K562 (cell line): ENCODE measurements at regions not wholly inside any gene's neighbourhood (a gene's known extent, or its start where the extent isn't known, plus 50 kb on each side); places are given as distances from the start of the nearest gene placed in this dataset.

Experiments
- ATAC-seq: fragments of 200-7000 bp; cut with Tn5 transposase; 3 replicates; pipeline ENCODE4 v1.9.1; 2020; ENCODE audit warnings: moderate library complexity
- BruUV-seq: library from RNA; stranded (reverse); fragments of 400-500 nt; replicated peaks from 2 replicates; lab custom pipeline; 2021; lab: Mats Ljungman, UMichigan
- CTCF ChIA-PET: fragments of 300-600 bp; formaldehyde crosslinking; extraction: SDS; loops from one replicate; lab custom pipeline; 2021; ENCODE audit warnings: low intra/inter-chr PET ratio; lab: Yijun Ruan, JAX
- POLR2A ChIA-PET: fragments of 300-600, 350-650 bp; sonication (Branson Sonifier 250); formaldehyde crosslinking; extraction: SDS; loops from one replicate; lab custom pipeline; 2021; ENCODE audit warnings: antibody characterized with exemption, inconsistent platforms; lab: Yijun Ruan, JAX
- DNase-seq, 4 experiments: peaks; one replicate each; pipeline versions ENCODE4 v3.0.0 to v3.0.0-alpha.2; 2011 to 2018; ENCODE audit warnings: low spot score in 3 of 4, mixed read lengths in 3 of 4; ENCODE audit errors: extremely low read depth in 1 of 4
- FAIRE-seq: peaks from 2 replicates; lab custom pipeline; 2011; peaks lifted over from hg19 to GRCh38; lab: Jason Lieb, UNC
- H2AFZ ChIP-seq: 2 replicates; pipeline ENCODE4 v1.6.0; 2011; ENCODE audit warnings: low read depth, low read length, control low read depth, inconsistent platforms
- H3K27ac ChIP-seq: fragments of 200-600 bp; 3 replicates; pipeline ENCODE4 v1.8.0; 2011; ENCODE audit warnings: low read depth, mild to moderate bottlenecking, control low read depth, inconsistent platforms, low read length, moderate library complexity, mixed read lengths; ENCODE audit errors: extremely low read depth
- H3K27me3 ChIP-seq, 2 experiments: fragments of 300-600 bp in 1 of 2; 2 replicates in 1 of 2; 3 replicates in 1 of 2; pipeline versions ENCODE4 v1.6.0 to v1.8.0; 2011; ENCODE audit warnings: inconsistent platforms in 2 of 2, low read length in 2 of 2, mild to moderate bottlenecking in 1 of 2, mixed read lengths in 1 of 2, moderate library complexity in 1 of 2; ENCODE audit not compliant: control insufficient read depth in 2 of 2, insufficient read depth in 2 of 2
- H3K36me3 ChIP-seq: fragments of 300-600 bp; 3 replicates; pipeline ENCODE4 v1.8.0; 2011; ENCODE audit warnings: mild to moderate bottlenecking, low read length, inconsistent platforms; ENCODE audit not compliant: control insufficient read depth, insufficient read depth
- H3K4me1 ChIP-seq, 2 experiments: fragments of 200-600 bp in 1 of 2; replicated peaks in 1 of 2; 2 replicates in 1 of 2; 3 replicates in 1 of 2; pipeline versions ENCODE4 v1.5.1 to v1.8.0; 2011; ENCODE audit warnings: inconsistent platforms in 2 of 2, low read length in 2 of 2, mild to moderate bottlenecking in 1 of 2, mixed read lengths in 1 of 2, moderate library complexity in 1 of 2; ENCODE audit not compliant: control insufficient read depth in 2 of 2, insufficient read depth in 2 of 2
- H3K4me2 ChIP-seq: 2 replicates; pipeline ENCODE4 v1.6.1; 2011; ENCODE audit warnings: low read length, control low read depth, inconsistent platforms, mixed read lengths; ENCODE audit not compliant: insufficient read depth
- H3K4me3 ChIP-seq: fragments of 200-600 bp; sonication (generic), shearing (Covaris generic); 2 replicates; pipeline ENCODE4 v1.5.1; 2016; ENCODE audit warnings: control low read depth, inconsistent platforms
- H3K79me2 ChIP-seq: fragments of 200-600 bp; 3 replicates; pipeline ENCODE4 v1.8.0; 2011; ENCODE audit warnings: low read length, inconsistent platforms; ENCODE audit not compliant: control insufficient read depth, insufficient read depth
- H3K9ac ChIP-seq, 2 experiments: 2 replicates each; pipeline versions ENCODE4 v1.6.0 to v1.6.1; 2011; ENCODE audit warnings: low read depth in 2 of 2, low read length in 2 of 2, control low read depth in 1 of 2, inconsistent platforms in 1 of 2, mild to moderate bottlenecking in 1 of 2, mixed read lengths in 1 of 2; ENCODE audit not compliant: insufficient read depth in 1 of 2
- H3K9me1 ChIP-seq: one replicate; pipeline ENCODE4 v1.6.0; 2011; ENCODE audit warnings: inconsistent platforms, mild to moderate bottlenecking, low read length, moderate library complexity; ENCODE audit not compliant: control insufficient read depth, insufficient read depth
- H3K9me3 ChIP-seq: replicated peaks from 2 replicates; pipeline ENCODE4 v1.5.1; 2011; ENCODE audit warnings: low read depth, low read length, inconsistent platforms; ENCODE audit not compliant: control insufficient read depth, insufficient read depth
- H4K20me1 ChIP-seq: replicated peaks from 2 replicates; pipeline ENCODE4 v1.6.1; 2011; ENCODE audit warnings: low read length, inconsistent platforms, mixed read lengths; ENCODE audit not compliant: control insufficient read depth, insufficient read depth
- ESRRA ChIP-seq: fragments of 450-650 bp; IDR thresholded peaks from 2 replicates; pipeline ENCODE4 v1.6.1; 2014; ENCODE audit warnings: low read depth, mild to moderate bottlenecking, moderate library complexity, borderline replicate concordance
- ETV6 ChIP-seq, 3 experiments: fragments of 150-350 bp in 1 of 3; sonication (generic) in 1 of 3; formaldehyde crosslinking in 1 of 3; IDR thresholded peaks; 2 replicates each; pipeline versions ENCODE4 v1.6.1 to v1.8.0; 2014 to 2022; ENCODE audit warnings: borderline replicate concordance in 2 of 3, low read depth in 2 of 3, antibody characterized with exemption in 1 of 3, low read length in 1 of 3, mild to moderate bottlenecking in 1 of 3, missing genetic modification reagents in 1 of 3
- KHSRP ChIP-seq: fragments of 450-650 bp; IDR thresholded peaks from 2 replicates; pipeline ENCODE4 v1.6.1; 2017
- KLF1 ChIP-seq: fragments of 450-650 bp; IDR thresholded peaks from 2 replicates; pipeline ENCODE4 v1.6.1; 2016; ENCODE audit warnings: missing genetic modification characterization, missing compliant biosample characterization
- MYBL2 ChIP-seq, 2 experiments: fragments of 450-650 bp in 1 of 2; sonication (generic) in 1 of 2; formaldehyde crosslinking in 1 of 2; IDR thresholded peaks; 2 replicates each; pipeline versions ENCODE4 v1.6.1 to v1.8.1; 2017 to 2022; ENCODE audit warnings: borderline replicate concordance in 1 of 2, inconsistent platforms in 1 of 2, low read depth in 1 of 2, mild to moderate bottlenecking in 1 of 2, missing genetic modification reagents in 1 of 2, moderate library complexity in 1 of 2
- PKNOX1 ChIP-seq: fragments of 450-650 bp; IDR thresholded peaks from 2 replicates; pipeline ENCODE4 v1.6.1; 2016
- SAFB2 ChIP-seq: fragments of 200-400 bp; formaldehyde crosslinking; IDR thresholded peaks from 2 replicates; pipeline ENCODE4 v1.6.1; 2018; ENCODE audit warnings: borderline replicate concordance, low read length, low read depth, moderate library complexity; ENCODE audit not compliant: severe bottlenecking
- SMAD2 ChIP-seq: fragments of 150-350 bp; IDR thresholded peaks from 2 replicates; pipeline ENCODE4 v1.6.1; 2014; ENCODE audit warnings: low read depth, mild to moderate bottlenecking, low read length
- SRSF7 ChIP-seq: fragments of 200-400 bp; formaldehyde crosslinking; optimal IDR thresholded peaks from 2 replicates; pipeline ENCODE3; 2017; ENCODE audit warnings: mild to moderate bottlenecking, low read depth, low read length
- ZBTB34 ChIP-seq: fragments of 250-450 bp; sonication (Bioruptor Pico); IDR thresholded peaks from 2 replicates; pipeline ENCODE4 v1.8.0; 2021; ENCODE audit warnings: mild to moderate bottlenecking, moderate library complexity
- ZNF263 ChIP-seq: sonication (generic); formaldehyde crosslinking; IDR thresholded peaks from 2 replicates; pipeline ENCODE4 v1.8.0; 2022; ENCODE audit warnings: mild to moderate bottlenecking, missing genetic modification reagents, borderline replicate concordance
- WGBS: fragments of 100-300 bp; shearing (Covaris generic); methylation state at CpG from one replicate; pipeline ENCODE4 v1.1.6; 2016; ENCODE audit warnings: low coverage, mixed read lengths; ENCODE audit not compliant: insufficient coverage; ENCODE audit errors: missing lambda C conversion rate; 5-methylcytosine and 5-hydroxymethylcytosine counted together
- in situ Hi-C: fragments of 300-500 bp; cut with MboI; formaldehyde crosslinking; loops from 4 replicates; pipeline ENCODE4 v1.15.0; 2018; ENCODE audit warnings: inconsistent platforms, mixed read lengths
- intact Hi-C: fragments of 100-400 bp; cut with micrococcal nuclease; formaldehyde crosslinking; loops from 2 replicates; pipeline ENCODE4 v1.14.2; 2022

DNA sequence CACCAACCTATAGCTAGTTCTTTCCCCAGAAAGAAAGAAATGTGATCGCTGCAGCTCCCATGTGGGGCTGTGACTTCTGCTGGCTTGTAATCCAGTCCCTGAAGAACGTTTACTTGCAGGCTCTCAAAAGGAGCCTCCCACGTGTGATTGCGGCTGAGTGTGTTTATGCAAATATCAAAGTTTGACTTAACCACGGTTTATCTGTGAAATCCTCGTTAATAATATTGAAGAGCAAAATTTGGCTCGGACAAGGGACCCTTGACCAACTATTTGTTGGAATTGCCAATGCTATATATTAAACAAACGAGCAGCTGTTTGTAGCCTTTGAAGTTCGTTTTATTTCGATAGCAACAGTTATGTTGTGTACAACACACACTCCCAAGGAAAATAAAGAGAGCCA is 470.1 kb upstream of the NRP1 start:
- in situ Hi-C loops: no loop called here
- WGBS: under 1% methylated on average over 10 of the region's 10 CpGs
- H3K4me3 ChIP-seq: no peak overlapping the region

DNA sequence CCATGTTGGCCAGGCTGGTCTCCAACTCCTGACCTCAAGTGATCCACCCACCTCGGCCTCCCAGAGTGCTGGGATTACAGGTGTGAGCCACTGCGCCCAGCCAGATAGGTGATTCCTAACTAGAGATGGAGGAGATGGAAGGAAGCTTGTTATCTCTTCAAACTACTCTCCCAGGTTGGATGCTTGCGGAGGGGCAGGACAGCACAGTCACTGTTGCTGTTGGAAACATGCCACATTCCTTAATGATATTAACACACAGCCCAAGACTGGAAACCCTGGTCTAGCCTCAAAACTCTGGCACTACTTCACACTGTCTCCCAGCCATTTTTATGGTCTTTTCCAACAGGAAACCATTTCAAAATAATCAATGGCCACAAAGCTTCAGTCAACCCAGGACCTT is 468.8 kb upstream of the NRP1 start:
- no peak overlapping the region for H2AFZ ChIP-seq
- H3K4me3 ChIP-seq: no peak overlapping the region
- WGBS: 2% methylated on average over 3 of the region's 3 CpGs
- H3K9me1 ChIP-seq: no peaks in the 10 kb centered on the region
- no peaks in the 10 kb centered on the region for H3K36me3 ChIP-seq
- H3K27me3 ChIP-seq: no peaks in the 10 kb centered on the region; a peak in 1 of 5 replicates
- BruUV-seq: no TSS peak
- DNase-seq (no peak), FAIRE-seq (no peak), ATAC-seq (no peak)
- no peak overlapping the region for H3K9ac ChIP-seq
- ChIA-PET POLR2A (no interaction called here), CTCF (no interaction called here)
- intact Hi-C loops: no loop called here
- no peak overlapping the region for H3K4me2 ChIP-seq
- no peaks in the 10 kb centered on the region for H3K4me1 ChIP-seq
- no peak overlapping the region for H3K27ac ChIP-seq
- H3K9me3 ChIP-seq: no peaks in the 10 kb centered on the region
- no peaks in the 10 kb centered on the region for H3K79me2 ChIP-seq
- H4K20me1 ChIP-seq: no peaks in the 10 kb centered on the region
- in situ Hi-C loops: no loop called here
- no peak for TF ChIP-seq ZNF263 (CRISPR knock-in tag)
- TF ChIP-seq SMAD2: no peak
- TF ChIP-seq ZBTB34: no peak
- no peak for TF ChIP-seq SAFB2
- no peak for TF ChIP-seq KHSRP
- no peak for TF ChIP-seq ETV6 (IDR thresholded peaks at IDR 0.05; ENCODE audit: borderline replicate concordance in 1 of 2, low read depth in 2 of 2, low read length in 1 of 2)
- no peak for TF ChIP-seq ETV6 (CRISPR knock-in tag; IDR thresholded peaks at IDR 0.05; ENCODE audit: borderline replicate concordance)
- TF ChIP-seq MYBL2 (IDR thresholded peaks at IDR 0.05; ENCODE audit: low read depth): no peak
- no peak for TF ChIP-seq MYBL2 (CRISPR knock-in tag; IDR thresholded peaks at IDR 0.05; ENCODE audit: borderline replicate concordance)
- no peak for TF ChIP-seq SRSF7
- no peak for TF ChIP-seq KLF1 (tag)

More for the DNA sequence above, 470.1 kb upstream of the NRP1 start:
- Histone ChIP-seq H3K27me3 (no peaks in the 10 kb centered on the region; a peak in 2 of 5 replicates), H3K36me3 (no peaks in the 10 kb centered on the region), H3K4me2 (no peak overlapping the region), H3K4me1 (no peaks in the 10 kb centered on the region), H3K27ac (no peak overlapping the region), H4K20me1 (no peaks in the 10 kb centered on the region), H3K9ac (no peak overlapping the region), H3K79me2 (no peaks in the 10 kb centered on the region), H3K9me3 (no peaks in the 10 kb centered on the region), H2AFZ (no peak overlapping the region), H3K9me1 (no peaks in the 10 kb centered on the region)
- ChIA-PET CTCF (no interaction called here), POLR2A (no interaction called here)
- ATAC-seq: no peak
- FAIRE-seq: no peak
- DNase-seq: no peak
- TF ChIP-seq ESRRA: no peak
- TF ChIP-seq PKNOX1: no peak
- intact Hi-C loops: no loop called here
- BruUV-seq: no TSS peak
